Muscle of leg (tissue), 3 donors: ENCODE measurements at regions not wholly inside any gene's neighbourhood (a gene's known extent, or its start where the extent isn't known, plus 50 kb on each side); places are given as distances from the start of the nearest gene placed in this dataset.

Source experiments
- DNase-seq: peaks from one replicate; pipeline ENCODE4 v3.0.0; 2013
- H3K27ac ChIP-seq: one replicate; pipeline ENCODE4 v1.5.1; 2013; ENCODE audit warnings: mild to moderate bottlenecking, low read length, control low read depth
- H3K27me3 ChIP-seq: one replicate; pipeline ENCODE4 v1.6.1; 2013; ENCODE audit warnings: low read length; ENCODE audit not compliant: control insufficient read depth, insufficient read depth
- H3K36me3 ChIP-seq: one replicate; pipeline ENCODE4 v1.6.1; 2013; ENCODE audit warnings: low read length; ENCODE audit not compliant: control insufficient read depth, insufficient read depth
- H3K4me1 ChIP-seq: one replicate; pipeline ENCODE4 v1.6.1; 2013; ENCODE audit warnings: low read length; ENCODE audit not compliant: control insufficient read depth, insufficient read depth
- H3K4me3 ChIP-seq: one replicate; pipeline ENCODE4 v1.5.1; 2013; ENCODE audit warnings: low read length, control low read depth
- H3K9me3 ChIP-seq: replicated peaks from 2 replicates; pipeline ENCODE4 v1.6.1; 2013; ENCODE audit warnings: low read depth, low read length; ENCODE audit not compliant: control insufficient read depth
- WGBS: methylation state at CpG from one replicate; pipeline ENCODE4 v1.1.5; 2013; ENCODE audit warnings: missing lambda C conversion rate; ENCODE audit not compliant: insufficient coverage; 5-methylcytosine and 5-hydroxymethylcytosine counted together

GRCh38 chr6:94270091-94270948 is 851.0 kb upstream of the EPHA7 start:
- no peak overlapping the region for H3K27ac ChIP-seq
- no peaks in the 10 kb centered on the region for H3K4me1 ChIP-seq
- no peaks in the 10 kb centered on the region for H3K9me3 ChIP-seq
- H3K27me3 ChIP-seq = no peaks in the 10 kb centered on the region
- H3K36me3 ChIP-seq = no peaks in the 10 kb centered on the region
- H3K4me3 ChIP-seq = no peak overlapping the region
- no peak for DNase-seq
- WGBS = no CpG with 5 or more reads among the region's 4 CpGs

GRCh38 chr6:94269256-94269655 is 849.9 kb upstream of the EPHA7 start:
- Histone ChIP-seq H3K4me3 (no peak overlapping the region), H3K36me3 (no peaks in the 10 kb centered on the region), H3K4me1 (no peaks in the 10 kb centered on the region), H3K27ac (no peak overlapping the region), H3K27me3 (no peaks in the 10 kb centered on the region), H3K9me3 (no peaks in the 10 kb centered on the region)
- no peak for DNase-seq

GRCh38 chr6:94260765-94261164 is 841.4 kb upstream of the EPHA7 start:
- Histone ChIP-seq H3K27me3 (no peaks in the 10 kb centered on the region), H3K9me3 (peaks cover 2% of the 10 kb centered on the region), H3K36me3 (no peaks in the 10 kb centered on the region), H3K4me1 (no peaks in the 10 kb centered on the region), H3K4me3 (no peak overlapping the region), H3K27ac (no peak overlapping the region)
- no peak for DNase-seq

GRCh38 chr6:94254689-94255088 is 835.3 kb upstream of the EPHA7 start:
- no peaks in the 10 kb centered on the region for H3K36me3 ChIP-seq
- H3K27ac ChIP-seq = no peak overlapping the region
- DNase-seq = peak; percentile 14
- no CpG with 5 or more reads among the region's 1 CpG for WGBS
- no peak overlapping the region for H3K4me3 ChIP-seq
- no peaks in the 10 kb centered on the region for H3K27me3 ChIP-seq
- no peaks in the 10 kb centered on the region for H3K4me1 ChIP-seq
- no peaks in the 10 kb centered on the region for H3K9me3 ChIP-seq

- Histone ChIP-seq H3K4me1 (no peaks in the 10 kb centered on the region), H3K4me3 (no peak overlapping the region), H3K27me3 (no peaks in the 10 kb centered on the region), H3K27ac (no peak overlapping the region), H3K9me3 (no peaks in the 10 kb centered on the region), H3K36me3 (no peaks in the 10 kb centered on the region)
- DNase-seq = no peak
Observed at GRCh38 chr6:94251878-94252277, 832.5 kb upstream of the EPHA7 start.

GRCh38 chr6:94245395-94245794 is 826.0 kb upstream of the EPHA7 start:
- Histone ChIP-seq H3K4me1 (no peaks in the 10 kb centered on the region), H3K27me3 (no peaks in the 10 kb centered on the region), H3K4me3 (no peak overlapping the region), H3K9me3 (no peaks in the 10 kb centered on the region), H3K36me3 (no peaks in the 10 kb centered on the region), H3K27ac (no peak overlapping the region)
- WGBS = no CpG with 5 or more reads among the region's 4 CpGs
- no peak for DNase-seq

GRCh38 chr6:94238868-94239267 is 819.5 kb upstream of the EPHA7 start:
- 43% methylated on average over 1 of the region's 1 CpG for WGBS
- H3K9me3 ChIP-seq = no peaks in the 10 kb centered on the region
- DNase-seq = no peak
- no peak overlapping the region for H3K27ac ChIP-seq
- no peaks in the 10 kb centered on the region for H3K4me1 ChIP-seq
- no peak overlapping the region for H3K4me3 ChIP-seq
- H3K27me3 ChIP-seq = no peaks in the 10 kb centered on the region
- no peaks in the 10 kb centered on the region for H3K36me3 ChIP-seq

- H3K9me3 ChIP-seq = no peaks in the 10 kb centered on the region
- DNase-seq = no peak
- H3K4me3 ChIP-seq = no peak overlapping the region
- no peaks in the 10 kb centered on the region for H3K36me3 ChIP-seq
- H3K27me3 ChIP-seq = no peaks in the 10 kb centered on the region
- no peak overlapping the region for H3K27ac ChIP-seq
- no CpG with 5 or more reads among the region's 4 CpGs for WGBS
- no peaks in the 10 kb centered on the region for H3K4me1 ChIP-seq
Observed at GRCh38 chr6:94227741-94228140, 808.4 kb upstream of the EPHA7 start.

- Histone ChIP-seq H3K4me1 (no peaks in the 10 kb centered on the region), H3K4me3 (no peak overlapping the region), H3K36me3 (no peaks in the 10 kb centered on the region), H3K27ac (no peak overlapping the region), H3K27me3 (no peaks in the 10 kb centered on the region), H3K9me3 (no peaks in the 10 kb centered on the region)
- peak; percentile 1 for DNase-seq
- 0% methylated on average over 1 of the region's 2 CpGs for WGBS
Observed at GRCh38 chr6:94217836-94218235, 798.5 kb upstream of the EPHA7 start.

GRCh38 chr6:94215552-94215951 is 796.2 kb upstream of the EPHA7 start:
- H3K9me3 ChIP-seq = no peaks in the 10 kb centered on the region
- 67% methylated on average over 1 of the region's 1 CpG for WGBS

GRCh38 chr6:94213226-94213625 is 793.9 kb upstream of the EPHA7 start:
- Histone ChIP-seq H3K4me1 (no peaks in the 10 kb centered on the region), H3K9me3 (no peaks in the 10 kb centered on the region), H3K27ac (no peak overlapping the region), H3K36me3 (no peaks in the 10 kb centered on the region), H3K27me3 (no peaks in the 10 kb centered on the region), H3K4me3 (no peak overlapping the region)
- no CpG with 5 or more reads among the region's 2 CpGs for WGBS
- no peak for DNase-seq

More at GRCh38 chr6:94215552-94215951, 796.2 kb upstream of the EPHA7 start:
- Histone ChIP-seq H3K4me3 (no peak overlapping the region), H3K27me3 (no peaks in the 10 kb centered on the region), H3K27ac (no peak overlapping the region), H3K4me1 (no peaks in the 10 kb centered on the region), H3K36me3 (no peaks in the 10 kb centered on the region)
- no peak for DNase-seq
